ENCODE measurements at regions not wholly inside any gene's neighbourhood (a gene's known extent, or its start where the extent isn't known, plus 50 kb on each side); places are given as distances from the start of the nearest gene placed in this dataset.

DNA sequence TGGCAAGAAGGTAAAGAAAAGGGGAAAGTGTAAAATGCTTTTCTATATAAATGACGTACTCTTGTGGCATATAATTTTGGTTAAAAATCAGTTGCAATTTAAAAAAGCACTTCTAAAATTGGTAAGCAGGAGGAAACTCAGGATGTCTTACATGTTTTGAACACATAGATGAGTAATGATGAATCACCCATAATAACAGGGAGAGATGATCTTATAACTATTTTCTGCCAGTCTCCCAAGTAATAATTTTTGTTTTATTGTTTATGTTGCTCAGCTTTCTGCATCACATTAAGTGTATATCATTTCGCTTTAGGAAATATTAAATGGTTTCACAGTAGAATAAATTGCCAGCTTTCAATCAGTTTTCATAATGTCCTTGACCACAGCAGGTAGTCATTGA lies 1430.7 kb upstream of the PCDH20 start:
- DNase-seq (ENCODE audit: low read depth, low spot score) = no peak
- ChIA-PET CTCF (no interaction called here), POLR2A (no interaction called here)

DNA sequence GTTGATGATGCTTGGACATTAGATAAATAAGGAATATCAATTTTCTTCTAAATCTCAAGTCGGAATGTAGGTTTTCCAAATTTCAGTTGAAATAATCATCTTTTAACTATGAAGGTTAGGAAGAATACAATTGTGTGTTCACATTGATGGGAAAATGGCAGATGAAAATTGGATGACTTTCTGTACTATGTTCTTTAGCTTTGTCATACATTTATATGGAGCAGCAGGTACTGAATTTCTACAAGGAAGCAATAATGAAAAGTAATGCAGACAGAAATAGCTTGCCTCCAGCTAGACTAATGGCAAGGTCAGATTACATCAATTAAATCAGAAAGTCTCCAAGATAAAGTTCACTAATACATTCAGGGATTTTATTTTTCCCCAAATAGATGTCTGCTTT lies 1423.7 kb upstream of the PCDH20 start:
- H3K4me3 ChIP-seq (ENCODE audit: low read depth, low read length) = no peak overlapping the region
- CTCF ChIA-PET = no interaction called here
- DNase-seq (ENCODE audit: low read depth, low spot score) = no peak
- POLR2A ChIA-PET = no interaction called here
- TF ChIP-seq, protein P1, sequence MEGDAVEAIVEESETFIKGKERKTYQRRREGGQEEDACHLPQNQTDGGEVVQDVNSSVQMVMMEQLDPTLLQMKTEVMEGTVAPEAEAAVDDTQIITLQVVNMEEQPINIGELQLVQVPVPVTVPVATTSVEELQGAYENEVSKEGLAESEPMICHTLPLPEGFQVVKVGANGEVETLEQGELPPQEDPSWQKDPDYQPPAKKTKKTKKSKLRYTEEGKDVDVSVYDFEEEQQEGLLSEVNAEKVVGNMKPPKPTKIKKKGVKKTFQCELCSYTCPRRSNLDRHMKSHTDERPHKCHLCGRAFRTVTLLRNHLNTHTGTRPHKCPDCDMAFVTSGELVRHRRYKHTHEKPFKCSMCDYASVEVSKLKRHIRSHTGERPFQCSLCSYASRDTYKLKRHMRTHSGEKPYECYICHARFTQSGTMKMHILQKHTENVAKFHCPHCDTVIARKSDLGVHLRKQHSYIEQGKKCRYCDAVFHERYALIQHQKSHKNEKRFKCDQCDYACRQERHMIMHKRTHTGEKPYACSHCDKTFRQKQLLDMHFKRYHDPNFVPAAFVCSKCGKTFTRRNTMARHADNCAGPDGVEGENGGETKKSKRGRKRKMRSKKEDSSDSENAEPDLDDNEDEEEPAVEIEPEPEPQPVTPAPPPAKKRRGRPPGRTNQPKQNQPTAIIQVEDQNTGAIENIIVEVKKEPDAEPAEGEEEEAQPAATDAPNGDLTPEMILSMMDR (IDR thresholded peaks at IDR 0.05; ENCODE audit: insufficient read depth, low read length, missing control alignments) = no peak

More for the DNA sequence above, 1430.7 kb upstream of the PCDH20 start:
- no peak overlapping the region for H3K4me3 ChIP-seq (ENCODE audit: low read depth, low read length)
- TF ChIP-seq, protein P1 (IDR thresholded peaks at IDR 0.05; ENCODE audit: insufficient read depth, low read length, missing control alignments) = no peak

DNA sequence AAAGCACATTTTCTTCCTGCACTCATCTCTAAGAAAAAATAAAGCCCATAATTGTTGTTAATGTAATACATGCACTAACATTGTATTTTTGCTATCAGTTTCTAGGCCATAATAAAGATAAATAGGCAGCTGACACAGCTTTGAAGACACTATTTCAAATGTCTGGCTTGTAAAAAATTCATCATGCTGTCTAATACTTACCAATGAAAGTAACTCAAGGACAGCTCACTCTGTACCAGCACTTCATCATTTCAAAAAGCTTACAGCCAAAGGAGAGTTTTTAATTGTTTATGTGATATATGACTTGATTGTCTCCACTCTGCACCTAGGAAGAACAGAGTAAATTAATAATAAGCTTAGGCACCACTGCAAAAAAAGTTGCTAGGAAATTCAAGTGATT lies 1423.3 kb upstream of the PCDH20 start:
- H3K4me3 ChIP-seq (ENCODE audit: low read depth, low read length) = no peak overlapping the region
- CTCF ChIA-PET = no interaction called here
- no peak for DNase-seq (ENCODE audit: low read depth, low spot score)
- POLR2A ChIA-PET = no interaction called here
- TF ChIP-seq, protein P1 (IDR thresholded peaks at IDR 0.05; ENCODE audit: insufficient read depth, low read length, missing control alignments) = no peak

DNA sequence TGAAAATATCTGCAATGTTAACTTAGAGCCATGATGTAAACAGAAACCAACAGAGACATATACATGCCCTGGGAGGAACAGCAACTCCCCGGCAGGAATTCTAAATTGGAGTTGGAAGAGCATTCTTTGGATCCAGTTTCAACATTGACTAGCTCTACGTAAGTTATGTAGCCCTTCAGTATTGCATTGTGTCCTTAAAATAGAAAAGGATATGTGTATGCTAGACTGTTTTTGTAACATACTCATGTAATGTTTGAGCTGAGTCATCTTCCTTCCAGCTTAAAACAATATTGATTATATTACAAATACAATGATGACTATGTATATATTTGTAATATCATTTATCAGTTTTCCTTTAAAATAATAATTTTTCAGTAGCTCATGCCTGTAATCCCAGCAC lies 1422.2 kb upstream of the PCDH20 start:
- ChIA-PET CTCF (no interaction called here), POLR2A (no interaction called here)
- TF ChIP-seq, protein P1 (IDR thresholded peaks at IDR 0.05; ENCODE audit: insufficient read depth, low read length, missing control alignments) = no peak
- no peak overlapping the region for H3K4me3 ChIP-seq (ENCODE audit: low read depth, low read length)
- no peak for DNase-seq (ENCODE audit: low read depth, low spot score)

DNA sequence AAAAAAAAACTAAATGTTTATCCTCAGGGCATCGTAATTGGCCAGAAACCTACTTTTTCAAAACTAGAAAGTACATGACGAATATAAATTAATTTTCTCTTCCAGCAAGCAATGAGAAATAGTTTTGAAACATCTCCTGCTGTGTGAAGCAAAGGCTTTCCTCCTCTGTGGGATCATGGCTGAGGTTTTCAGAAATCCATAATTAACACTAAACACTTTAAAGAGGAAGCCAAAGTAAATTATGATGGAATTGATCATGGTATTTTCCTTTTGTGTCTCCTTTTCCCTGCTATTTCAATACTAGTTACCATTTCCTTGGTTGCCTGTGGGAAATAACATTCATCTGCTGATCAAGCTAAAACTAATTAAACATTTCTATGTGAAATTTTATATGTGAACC lies 1413.8 kb upstream of the PCDH20 start:
- ChIA-PET POLR2A (no interaction called here), CTCF (no interaction called here)
- DNase-seq (ENCODE audit: low read depth, low spot score) = no peak
- TF ChIP-seq, protein P1 (IDR thresholded peaks at IDR 0.05; ENCODE audit: insufficient read depth, low read length, missing control alignments) = no peak
- no peak overlapping the region for H3K4me3 ChIP-seq (ENCODE audit: low read depth, low read length)

DNA sequence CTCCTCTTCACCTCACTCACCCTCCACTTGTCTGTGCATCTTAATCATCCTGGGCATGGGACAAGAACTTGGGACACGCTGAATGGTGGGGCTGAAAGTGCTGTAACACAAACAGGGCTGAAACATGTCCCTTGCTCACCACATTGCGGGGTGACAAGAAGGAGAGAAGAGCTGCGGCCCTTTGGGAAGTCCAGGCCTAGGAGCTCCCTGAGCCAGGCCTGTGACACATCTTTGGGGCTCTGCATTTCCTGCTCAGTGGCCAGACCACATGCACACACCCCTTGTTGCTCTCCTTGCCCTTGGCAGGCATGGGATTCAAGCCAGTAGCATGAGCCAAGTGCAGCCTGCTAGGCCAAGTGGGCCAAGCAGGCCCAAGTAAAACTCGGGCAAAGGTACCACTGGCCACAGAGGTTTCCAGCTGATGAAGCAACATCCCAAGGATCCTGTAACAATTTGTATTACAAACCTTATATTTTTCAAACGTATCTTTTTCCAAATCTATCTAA lies 1384.3 kb upstream of the PCDH20 start:
- TF ChIP-seq, protein P1 (IDR thresholded peaks at IDR 0.05; ENCODE audit: insufficient read depth, low read length, missing control alignments) = no peak
- ChIA-PET CTCF (no interaction called here), POLR2A (no interaction called here)
- H3K4me3 ChIP-seq (ENCODE audit: low read depth, low read length) = no peak overlapping the region
- DNase-seq (ENCODE audit: low read depth, low spot score) = no peak
